Ectodermal cell (in vitro differentiated cells): ENCODE measurements at regions not wholly inside any gene's neighbourhood (a gene's known extent, or its start where the extent isn't known, plus 50 kb on each side); places are given as distances from the start of the nearest gene placed in this dataset.

ENCODE experiments used
- H3K27ac ChIP-seq: 2 replicates; pipeline ENCODE4 v1.7.0; 2013; ENCODE audit warnings: mild to moderate bottlenecking, low read depth, low read length; ENCODE audit not compliant: insufficient read depth, poor library complexity, severe bottlenecking
- H3K27me3 ChIP-seq: 2 replicates; pipeline ENCODE4 v1.7.0; 2013; ENCODE audit warnings: mild to moderate bottlenecking, low read length; ENCODE audit not compliant: insufficient read depth, control insufficient read depth, poor library complexity, severe bottlenecking
- H3K36me3 ChIP-seq: one replicate; pipeline ENCODE4 v1.7.0; 2013; ENCODE audit warnings: low read length; ENCODE audit not compliant: control insufficient read depth, insufficient read depth
- H3K4me1 ChIP-seq: one replicate; pipeline ENCODE4 v1.7.0; 2013; ENCODE audit warnings: low read length; ENCODE audit not compliant: control insufficient read depth, insufficient read depth
- H3K4me3 ChIP-seq: 2 replicates; pipeline ENCODE4 v1.7.0; 2013; ENCODE audit warnings: low read depth, low read length, control low read depth; ENCODE audit not compliant: insufficient read depth
- H3K9me3 ChIP-seq: 2 replicates; pipeline ENCODE4 v1.7.0; 2013; ENCODE audit warnings: mild to moderate bottlenecking, low read length, moderate library complexity; ENCODE audit not compliant: control insufficient read depth
- WGBS, 2 experiments: methylation state at CpG; one replicate each; pipeline ENCODE4 v1.1.7; 2013; ENCODE audit warnings: missing lambda C conversion rate in 2 of 2; 5-methylcytosine and 5-hydroxymethylcytosine counted together

- Histone ChIP-seq H3K27ac (no peak overlapping the region), H3K9me3 (no peaks in the 10 kb centered on the region), H3K4me3 (no peak overlapping the region), H3K36me3 (no peaks in the 10 kb centered on the region), H3K27me3 (no peaks in the 10 kb centered on the region), H3K4me1 (no peaks in the 10 kb centered on the region)
- 86 to 98% methylated on average over 2 of the region's 2 CpGs for WGBS, 2 experiments
Measured at GRCh38 chr2:198483051-198483450, 678.7 kb downstream of the PLCL1 start.

GRCh38 chr2:198479065-198479464 lies 674.7 kb downstream of the PLCL1 start:
- H3K36me3 ChIP-seq, result no peaks in the 10 kb centered on the region
- H3K4me1 ChIP-seq, result no peaks in the 10 kb centered on the region
- H3K27ac ChIP-seq, result no peak overlapping the region
- no peaks in the 10 kb centered on the region for H3K9me3 ChIP-seq
- WGBS, 2 experiments, result 82 to 100% methylated on average over 2 of the region's 2 CpGs
- H3K27me3 ChIP-seq, result no peaks in the 10 kb centered on the region
- no peak overlapping the region for H3K4me3 ChIP-seq

GRCh38 chr2:198478361-198478760 lies 674.0 kb downstream of the PLCL1 start:
- no CpG with 5 or more reads among the region's 1 CpG for WGBS, 2 experiments
- no peaks in the 10 kb centered on the region for H3K4me1 ChIP-seq
- no peaks in the 10 kb centered on the region for H3K36me3 ChIP-seq
- no peak overlapping the region for H3K4me3 ChIP-seq
- no peaks in the 10 kb centered on the region for H3K27me3 ChIP-seq
- H3K9me3 ChIP-seq, result no peaks in the 10 kb centered on the region
- H3K27ac ChIP-seq, result no peak overlapping the region

- 0 to 19% methylated on average over 1 of the region's 1 CpG for WGBS, 2 experiments
- no peak overlapping the region for H3K27ac ChIP-seq
- no peaks in the 10 kb centered on the region for H3K9me3 ChIP-seq
- H3K4me3 ChIP-seq, result no peak overlapping the region
- no peaks in the 10 kb centered on the region for H3K27me3 ChIP-seq
- no peaks in the 10 kb centered on the region for H3K4me1 ChIP-seq
- no peaks in the 10 kb centered on the region for H3K36me3 ChIP-seq
Measured at GRCh38 chr2:198476007-198476406, 671.6 kb downstream of the PLCL1 start.

GRCh38 chr2:198471291-198471690 lies 666.9 kb downstream of the PLCL1 start:
- no peak overlapping the region for H3K27ac ChIP-seq
- no peak overlapping the region for H3K4me3 ChIP-seq
- no peaks in the 10 kb centered on the region for H3K4me1 ChIP-seq
- 47 to 49% methylated on average over 1 of the region's 2 CpGs for WGBS, 2 experiments
- no peaks in the 10 kb centered on the region for H3K9me3 ChIP-seq
- no peaks in the 10 kb centered on the region for H3K27me3 ChIP-seq
- H3K36me3 ChIP-seq, result no peaks in the 10 kb centered on the region

GRCh38 chr2:198468136-198468535 lies 663.7 kb downstream of the PLCL1 start:
- H3K4me1 ChIP-seq, result no peaks in the 10 kb centered on the region
- no peaks in the 10 kb centered on the region for H3K9me3 ChIP-seq
- no peak overlapping the region for H3K27ac ChIP-seq
- no peaks in the 10 kb centered on the region for H3K27me3 ChIP-seq
- no peak overlapping the region for H3K4me3 ChIP-seq
- H3K36me3 ChIP-seq, result no peaks in the 10 kb centered on the region
- WGBS, 2 experiments, result 95 to 96% methylated on average over 3 of the region's 3 CpGs

- no peaks in the 10 kb centered on the region for H3K4me1 ChIP-seq
- no peaks in the 10 kb centered on the region for H3K27me3 ChIP-seq
- WGBS, 2 experiments, result 93 to 95% methylated on average over 6 of the region's 6 CpGs
- H3K4me3 ChIP-seq, result no peak overlapping the region
- no peak overlapping the region for H3K27ac ChIP-seq
- no peaks in the 10 kb centered on the region for H3K36me3 ChIP-seq
- H3K9me3 ChIP-seq, result no peaks in the 10 kb centered on the region
Measured at GRCh38 chr2:198465970-198466369, 661.6 kb downstream of the PLCL1 start.

- H3K4me1 ChIP-seq, result no peaks in the 10 kb centered on the region
- H3K27me3 ChIP-seq, result no peaks in the 10 kb centered on the region
- H3K9me3 ChIP-seq, result no peaks in the 10 kb centered on the region
- 89 to 94% methylated on average over 2 of the region's 2 CpGs for WGBS, 2 experiments
- H3K27ac ChIP-seq, result no peak overlapping the region
- H3K36me3 ChIP-seq, result no peaks in the 10 kb centered on the region
- no peak overlapping the region for H3K4me3 ChIP-seq
Measured at GRCh38 chr2:198456418-198456817, 652.0 kb downstream of the PLCL1 start.

GRCh38 chr2:198453866-198454265 lies 649.5 kb downstream of the PLCL1 start:
- Histone ChIP-seq H3K4me1 (no peaks in the 10 kb centered on the region), H3K27ac (no peak overlapping the region), H3K27me3 (no peaks in the 10 kb centered on the region)

GRCh38 chr2:198452327-198452726 lies 647.9 kb downstream of the PLCL1 start:
- 96% methylated on average over 1 of the region's 1 CpG for WGBS, 2 experiments
- Histone ChIP-seq H3K4me3 (no peak overlapping the region), H3K27me3 (no peaks in the 10 kb centered on the region), H3K4me1 (no peaks in the 10 kb centered on the region), H3K9me3 (no peaks in the 10 kb centered on the region), H3K27ac (no peak overlapping the region), H3K36me3 (no peaks in the 10 kb centered on the region)

More at GRCh38 chr2:198453866-198454265, 649.5 kb downstream of the PLCL1 start:
- Histone ChIP-seq H3K4me3 (no peak overlapping the region), H3K36me3 (no peaks in the 10 kb centered on the region), H3K9me3 (no peaks in the 10 kb centered on the region)
- 89 to 91% methylated on average over 2 of the region's 2 CpGs for WGBS, 2 experiments

GRCh38 chr2:198448789-198449188 lies 644.4 kb downstream of the PLCL1 start:
- no peaks in the 10 kb centered on the region for H3K27me3 ChIP-seq
- no peaks in the 10 kb centered on the region for H3K9me3 ChIP-seq
- H3K4me3 ChIP-seq, result no peak overlapping the region
- H3K36me3 ChIP-seq, result no peaks in the 10 kb centered on the region
- H3K4me1 ChIP-seq, result no peaks in the 10 kb centered on the region
- 90 to 92% methylated on average over 1 of the region's 1 CpG for WGBS, 2 experiments
- no peak overlapping the region for H3K27ac ChIP-seq
